WTC11 (cell line): ENCODE measurements at regions not wholly inside any gene's neighbourhood (a gene's known extent, or its start where the extent isn't known, plus 50 kb on each side); places are given as distances from the start of the nearest gene placed in this dataset.

Source experiments
- ATF3 ChIP-seq: sonication (generic); formaldehyde crosslinking; conservative IDR thresholded peaks from 2 replicates; pipeline ENCODE4 v1.8.1; 2022; ENCODE audit warnings: mild to moderate bottlenecking, missing genetic modification reagents
- CTCF ChIP-seq: fragments of 200-600 bp; IDR thresholded peaks from 2 replicates; pipeline ENCODE4 v1.8.0; 2022; ENCODE audit warnings: antibody characterized with exemption
- E2F1 ChIP-seq: sonication (generic); formaldehyde crosslinking; IDR thresholded peaks from 2 replicates; pipeline ENCODE4 v1.8.0; 2022; ENCODE audit warnings: mild to moderate bottlenecking, missing genetic modification reagents
- HMGA2 ChIP-seq: fragments of 250-450 bp; sonication (Bioruptor Pico); IDR thresholded peaks from 2 replicates; pipeline ENCODE4 v1.4.0; 2021; ENCODE audit warnings: mild to moderate bottlenecking, moderate library complexity
- KAT7 ChIP-seq: sonication (generic); formaldehyde crosslinking; IDR thresholded peaks from 2 replicates; pipeline ENCODE4 v1.8.1; 2023; ENCODE audit warnings: missing genetic modification reagents, mild to moderate bottlenecking, borderline replicate concordance
- MAX ChIP-seq: sonication (generic); formaldehyde crosslinking; IDR thresholded peaks from 2 replicates; pipeline ENCODE4 v1.8.0; 2022; ENCODE audit warnings: mild to moderate bottlenecking, missing genetic modification reagents
- SMAD3 ChIP-seq: sonication (generic); formaldehyde crosslinking; IDR thresholded peaks from 2 replicates; pipeline ENCODE4 v1.8.0; 2022; ENCODE audit warnings: missing genetic modification reagents, mild to moderate bottlenecking, borderline replicate concordance
- SMAD4 ChIP-seq: sonication (generic); formaldehyde crosslinking; IDR thresholded peaks from 2 replicates; pipeline ENCODE4 v1.8.0; 2022; ENCODE audit warnings: mild to moderate bottlenecking, missing genetic modification reagents
- SP1 ChIP-seq: sonication (generic); formaldehyde crosslinking; conservative IDR thresholded peaks from 2 replicates; pipeline ENCODE4 v1.8.1; 2022; ENCODE audit warnings: missing genetic modification reagents
- TEAD1 ChIP-seq: sonication (generic); formaldehyde crosslinking; IDR thresholded peaks from 2 replicates; pipeline ENCODE4 v1.8.0; 2022; ENCODE audit warnings: mild to moderate bottlenecking, missing genetic modification reagents
- TP53 ChIP-seq: sonication (generic); formaldehyde crosslinking; IDR thresholded peaks from 2 replicates; pipeline ENCODE4 v1.8.1; 2023; ENCODE audit warnings: mild to moderate bottlenecking, missing genetic modification reagents
- TF ChIP-seq, protein P1 (sequence below): sonication (generic); formaldehyde crosslinking; IDR thresholded peaks from 2 replicates; pipeline ENCODE4 v1.8.1; 2022; ENCODE audit warnings: low read depth, missing genetic modification reagents, borderline replicate concordance
- TF ChIP-seq, protein P2 (sequence below): sonication (generic); formaldehyde crosslinking; IDR thresholded peaks from 2 replicates; pipeline ENCODE4 v1.8.0; 2022; ENCODE audit warnings: missing genetic modification reagents
- TF ChIP-seq, protein P3 (sequence below): sonication (generic); formaldehyde crosslinking; IDR thresholded peaks from 2 replicates; pipeline ENCODE4 v1.8.1; 2023; ENCODE audit warnings: mild to moderate bottlenecking, missing genetic modification reagents, moderate library complexity

GRCh38 chr14:42319996-42320395 is 713.3 kb downstream of the LRFN5 start:
- TF ChIP-seq CTCF (no peak), ATF3 (no peak), MAX (CRISPR knock-in tag) (no peak), E2F1 (CRISPR knock-in tag) (no peak), SMAD3 (no peak), TEAD1 (CRISPR knock-in tag) (no peak), HMGA2 (CRISPR knock-in tag) (no peak), SMAD4 (CRISPR knock-in tag) (no peak), KAT7 (CRISPR knock-in tag) (no peak), SP1 (CRISPR knock-in tag) (no peak), TP53 (CRISPR knock-in tag) (no peak)
- TF ChIP-seq, protein P1, sequence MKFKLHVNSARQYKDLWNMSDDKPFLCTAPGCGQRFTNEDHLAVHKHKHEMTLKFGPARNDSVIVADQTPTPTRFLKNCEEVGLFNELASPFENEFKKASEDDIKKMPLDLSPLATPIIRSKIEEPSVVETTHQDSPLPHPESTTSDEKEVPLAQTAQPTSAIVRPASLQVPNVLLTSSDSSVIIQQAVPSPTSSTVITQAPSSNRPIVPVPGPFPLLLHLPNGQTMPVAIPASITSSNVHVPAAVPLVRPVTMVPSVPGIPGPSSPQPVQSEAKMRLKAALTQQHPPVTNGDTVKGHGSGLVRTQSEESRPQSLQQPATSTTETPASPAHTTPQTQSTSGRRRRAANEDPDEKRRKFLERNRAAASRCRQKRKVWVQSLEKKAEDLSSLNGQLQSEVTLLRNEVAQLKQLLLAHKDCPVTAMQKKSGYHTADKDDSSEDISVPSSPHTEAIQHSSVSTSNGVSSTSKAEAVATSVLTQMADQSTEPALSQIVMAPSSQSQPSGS (CRISPR knock-in tag) = no peak
- TF ChIP-seq, protein P2, sequence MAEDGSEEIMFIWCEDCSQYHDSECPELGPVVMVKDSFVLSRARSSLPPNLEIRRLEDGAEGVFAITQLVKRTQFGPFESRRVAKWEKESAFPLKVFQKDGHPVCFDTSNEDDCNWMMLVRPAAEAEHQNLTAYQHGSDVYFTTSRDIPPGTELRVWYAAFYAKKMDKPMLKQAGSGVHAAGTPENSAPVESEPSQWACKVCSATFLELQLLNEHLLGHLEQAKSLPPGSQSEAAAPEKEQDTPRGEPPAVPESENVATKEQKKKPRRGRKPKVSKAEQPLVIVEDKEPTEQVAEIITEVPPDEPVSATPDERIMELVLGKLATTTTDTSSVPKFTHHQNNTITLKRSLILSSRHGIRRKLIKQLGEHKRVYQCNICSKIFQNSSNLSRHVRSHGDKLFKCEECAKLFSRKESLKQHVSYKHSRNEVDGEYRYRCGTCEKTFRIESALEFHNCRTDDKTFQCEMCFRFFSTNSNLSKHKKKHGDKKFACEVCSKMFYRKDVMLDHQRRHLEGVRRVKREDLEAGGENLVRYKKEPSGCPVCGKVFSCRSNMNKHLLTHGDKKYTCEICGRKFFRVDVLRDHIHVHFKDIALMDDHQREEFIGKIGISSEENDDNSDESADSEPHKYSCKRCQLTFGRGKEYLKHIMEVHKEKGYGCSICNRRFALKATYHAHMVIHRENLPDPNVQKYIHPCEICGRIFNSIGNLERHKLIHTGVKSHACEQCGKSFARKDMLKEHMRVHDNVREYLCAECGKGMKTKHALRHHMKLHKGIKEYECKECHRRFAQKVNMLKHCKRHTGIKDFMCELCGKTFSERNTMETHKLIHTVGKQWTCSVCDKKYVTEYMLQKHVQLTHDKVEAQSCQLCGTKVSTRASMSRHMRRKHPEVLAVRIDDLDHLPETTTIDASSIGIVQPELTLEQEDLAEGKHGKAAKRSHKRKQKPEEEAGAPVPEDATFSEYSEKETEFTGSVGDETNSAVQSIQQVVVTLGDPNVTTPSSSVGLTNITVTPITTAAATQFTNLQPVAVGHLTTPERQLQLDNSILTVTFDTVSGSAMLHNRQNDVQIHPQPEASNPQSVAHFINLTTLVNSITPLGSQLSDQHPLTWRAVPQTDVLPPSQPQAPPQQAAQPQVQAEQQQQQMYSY = no peak
- TF ChIP-seq, protein P3, sequence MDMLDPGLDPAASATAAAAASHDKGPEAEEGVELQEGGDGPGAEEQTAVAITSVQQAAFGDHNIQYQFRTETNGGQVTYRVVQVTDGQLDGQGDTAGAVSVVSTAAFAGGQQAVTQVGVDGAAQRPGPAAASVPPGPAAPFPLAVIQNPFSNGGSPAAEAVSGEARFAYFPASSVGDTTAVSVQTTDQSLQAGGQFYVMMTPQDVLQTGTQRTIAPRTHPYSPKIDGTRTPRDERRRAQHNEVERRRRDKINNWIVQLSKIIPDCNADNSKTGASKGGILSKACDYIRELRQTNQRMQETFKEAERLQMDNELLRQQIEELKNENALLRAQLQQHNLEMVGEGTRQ (CRISPR knock-in tag) = no peak
